Smooth muscle cell (in vitro differentiated cells): ENCODE measurements at regions not wholly inside any gene's neighbourhood (a gene's known extent, or its start where the extent isn't known, plus 50 kb on each side); places are given as distances from the start of the nearest gene placed in this dataset.

ENCODE experiments used
- DNase-seq: peaks from one replicate; lab custom pipeline; 2025; ENCODE audit not compliant: unreplicated experiment; lab: John Stamatoyannopoulos, UW
- H2AFZ ChIP-seq: fragments of 200-600 bp; sonication (generic); 2 replicates; pipeline ENCODE4 v1.6.0; 2016; ENCODE audit warnings: antibody characterized with exemption, low read depth, mild to moderate bottlenecking
- H3F3A ChIP-seq: fragments of 200-600 bp; sonication (generic); 2 replicates; pipeline ENCODE4 v1.6.0; 2017; ENCODE audit warnings: antibody characterized with exemption, low read depth
- H3K27ac ChIP-seq: fragments of 200-600 bp; sonication (generic); 2 replicates; pipeline ENCODE4 v1.5.1; 2016; ENCODE audit warnings: low read depth, mild to moderate bottlenecking
- H3K27me3 ChIP-seq: fragments of 200-600 bp; sonication (generic); 2 replicates; pipeline ENCODE4 v1.6.1; 2016; ENCODE audit warnings: low read depth, mild to moderate bottlenecking
- H3K36me3 ChIP-seq: fragments of 200-600 bp; sonication (generic); 2 replicates; pipeline ENCODE4 v1.5.1; 2016; ENCODE audit warnings: low read depth
- H3K4me1 ChIP-seq: fragments of 200-600 bp; sonication (generic); 2 replicates; pipeline ENCODE4 v1.5.1; 2016; ENCODE audit warnings: low read depth
- H3K4me2 ChIP-seq: fragments of 200-600 bp; sonication (generic); 2 replicates; pipeline ENCODE4 v1.6.0; 2016; ENCODE audit warnings: mild to moderate bottlenecking
- H3K4me3 ChIP-seq: fragments of 200-600 bp; sonication (generic); 2 replicates; pipeline ENCODE4 v1.5.1; 2016; ENCODE audit warnings: mild to moderate bottlenecking
- H3K79me2 ChIP-seq: fragments of 200-600 bp; sonication (generic); 2 replicates; pipeline ENCODE4 v1.6.0; 2016; ENCODE audit warnings: low read depth, mild to moderate bottlenecking
- H3K9ac ChIP-seq: fragments of 200-600 bp; sonication (generic); 2 replicates; pipeline ENCODE4 v1.6.0; 2016; ENCODE audit warnings: low read depth
- H3K9me3 ChIP-seq: fragments of 200-600 bp; sonication (generic); replicated peaks from 2 replicates; pipeline ENCODE4 v1.5.1; 2016; ENCODE audit warnings: low read depth
- H4K20me1 ChIP-seq: fragments of 200-600 bp; sonication (generic); 2 replicates; pipeline ENCODE4 v1.6.0; 2016; ENCODE audit warnings: low read depth
- WGBS: methylation state at CpG from one replicate; pipeline ENCODE4 v1.1.7; 2016; ENCODE audit warnings: low lambda C conversion rate; 5-methylcytosine and 5-hydroxymethylcytosine counted together
- TF ChIP-seq, protein P1 (sequence below): fragments of 200-600 bp; sonication (generic); IDR thresholded peaks from 2 replicates; pipeline ENCODE4 v1.5.1; 2017; ENCODE audit warnings: borderline replicate concordance, mild to moderate bottlenecking, antibody characterized with exemption; ENCODE audit not compliant: insufficient read depth, poor library complexity, severe bottlenecking

DNA sequence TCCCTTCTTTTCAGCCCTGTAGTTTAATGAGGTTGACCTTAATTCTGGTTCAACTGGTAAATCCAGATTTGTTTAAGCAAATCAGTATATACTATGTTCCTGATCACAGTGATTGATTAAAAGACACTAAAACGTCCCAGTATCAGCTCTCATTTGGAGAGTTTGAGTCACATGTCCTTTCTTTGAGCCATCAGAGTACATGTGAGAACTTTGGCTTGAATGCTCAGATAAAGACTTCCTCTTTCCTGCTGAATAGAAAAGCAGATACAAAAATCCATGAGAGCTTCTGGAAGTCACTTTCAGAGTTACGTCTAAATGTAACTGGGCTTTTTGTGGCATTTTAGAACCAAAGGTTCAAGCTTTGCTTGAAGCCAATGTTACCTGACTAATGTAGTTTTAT, 341.8 kb upstream of the SATB1 start:
- H3K27ac ChIP-seq, result no peak overlapping the region
- DNase-seq, result no peak
- 61% methylated on average over 2 of the region's 2 CpGs for WGBS
- H3K36me3 ChIP-seq, result no peaks in the 10 kb centered on the region
- H3K79me2 ChIP-seq, result no peaks in the 10 kb centered on the region
- no peak overlapping the region for H3K9ac ChIP-seq
- H4K20me1 ChIP-seq, result no peaks in the 10 kb centered on the region
- no peak overlapping the region for H3K4me2 ChIP-seq
- H3K27me3 ChIP-seq, result no peaks in the 10 kb centered on the region
- no peak overlapping the region for H3K4me3 ChIP-seq
- H3K4me1 ChIP-seq, result no peaks in the 10 kb centered on the region
- no peaks in the 10 kb centered on the region for H3F3A ChIP-seq
- H3K9me3 ChIP-seq, result no peaks in the 10 kb centered on the region
- H2AFZ ChIP-seq, result no peak overlapping the region
- TF ChIP-seq, protein P1, sequence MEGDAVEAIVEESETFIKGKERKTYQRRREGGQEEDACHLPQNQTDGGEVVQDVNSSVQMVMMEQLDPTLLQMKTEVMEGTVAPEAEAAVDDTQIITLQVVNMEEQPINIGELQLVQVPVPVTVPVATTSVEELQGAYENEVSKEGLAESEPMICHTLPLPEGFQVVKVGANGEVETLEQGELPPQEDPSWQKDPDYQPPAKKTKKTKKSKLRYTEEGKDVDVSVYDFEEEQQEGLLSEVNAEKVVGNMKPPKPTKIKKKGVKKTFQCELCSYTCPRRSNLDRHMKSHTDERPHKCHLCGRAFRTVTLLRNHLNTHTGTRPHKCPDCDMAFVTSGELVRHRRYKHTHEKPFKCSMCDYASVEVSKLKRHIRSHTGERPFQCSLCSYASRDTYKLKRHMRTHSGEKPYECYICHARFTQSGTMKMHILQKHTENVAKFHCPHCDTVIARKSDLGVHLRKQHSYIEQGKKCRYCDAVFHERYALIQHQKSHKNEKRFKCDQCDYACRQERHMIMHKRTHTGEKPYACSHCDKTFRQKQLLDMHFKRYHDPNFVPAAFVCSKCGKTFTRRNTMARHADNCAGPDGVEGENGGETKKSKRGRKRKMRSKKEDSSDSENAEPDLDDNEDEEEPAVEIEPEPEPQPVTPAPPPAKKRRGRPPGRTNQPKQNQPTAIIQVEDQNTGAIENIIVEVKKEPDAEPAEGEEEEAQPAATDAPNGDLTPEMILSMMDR, result no peak

DNA sequence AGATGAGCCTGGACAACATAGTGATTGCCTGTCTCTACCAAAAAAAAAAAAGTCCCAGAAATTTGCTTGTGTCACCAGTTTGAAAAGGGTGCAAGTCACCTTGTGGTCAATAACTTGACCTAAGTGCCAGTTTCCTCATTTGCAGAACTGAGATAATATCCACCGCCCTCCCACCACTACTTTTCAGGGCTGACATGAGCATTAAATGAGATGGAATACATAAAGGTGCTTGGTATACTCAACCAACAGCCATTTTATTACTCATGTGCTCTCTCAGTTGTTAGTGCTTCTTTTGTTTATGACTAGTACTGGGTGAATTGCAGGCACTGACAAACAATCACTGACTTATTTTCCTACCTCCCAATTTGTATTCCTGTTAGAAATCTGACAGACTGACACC, 340.5 kb upstream of the SATB1 start:
- H3K9ac ChIP-seq, result no peak overlapping the region
- no peak overlapping the region for H3K4me3 ChIP-seq
- H3K9me3 ChIP-seq, result no peaks in the 10 kb centered on the region
- H3K4me1 ChIP-seq, result no peaks in the 10 kb centered on the region
- H3K36me3 ChIP-seq, result no peaks in the 10 kb centered on the region
- no peak for DNase-seq
- no peak overlapping the region for H3K4me2 ChIP-seq
- TF ChIP-seq, protein P1, result no peak
- no peak overlapping the region for H2AFZ ChIP-seq
- no peaks in the 10 kb centered on the region for H3K27me3 ChIP-seq
- no peak overlapping the region for H3K27ac ChIP-seq
- H3K79me2 ChIP-seq, result no peaks in the 10 kb centered on the region
- H3F3A ChIP-seq, result no peaks in the 10 kb centered on the region
- 92% methylated on average over 1 of the region's 1 CpG for WGBS
- H4K20me1 ChIP-seq, result no peaks in the 10 kb centered on the region

DNA sequence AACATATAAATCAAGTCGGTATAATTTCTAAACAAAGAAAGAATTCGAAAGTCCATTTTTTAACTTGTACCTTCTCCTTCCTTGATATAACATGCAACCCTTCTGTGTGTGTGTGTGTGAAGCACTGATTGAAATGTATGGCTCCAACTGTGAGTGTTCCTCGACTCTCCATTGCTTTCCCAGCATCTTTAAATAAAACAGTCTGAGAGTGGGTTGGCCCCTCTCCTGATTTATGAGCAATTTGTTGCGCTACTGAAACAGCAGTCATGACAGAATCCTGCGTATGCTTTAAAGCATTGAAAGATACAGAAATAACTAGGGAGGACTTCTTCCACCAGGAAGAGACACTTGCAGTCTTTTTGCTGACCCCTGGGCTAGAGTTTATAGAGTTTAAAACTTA, 340.0 kb upstream of the SATB1 start:
- H3K79me2 ChIP-seq, result no peaks in the 10 kb centered on the region
- 88% methylated on average over 5 of the region's 5 CpGs for WGBS

DNA sequence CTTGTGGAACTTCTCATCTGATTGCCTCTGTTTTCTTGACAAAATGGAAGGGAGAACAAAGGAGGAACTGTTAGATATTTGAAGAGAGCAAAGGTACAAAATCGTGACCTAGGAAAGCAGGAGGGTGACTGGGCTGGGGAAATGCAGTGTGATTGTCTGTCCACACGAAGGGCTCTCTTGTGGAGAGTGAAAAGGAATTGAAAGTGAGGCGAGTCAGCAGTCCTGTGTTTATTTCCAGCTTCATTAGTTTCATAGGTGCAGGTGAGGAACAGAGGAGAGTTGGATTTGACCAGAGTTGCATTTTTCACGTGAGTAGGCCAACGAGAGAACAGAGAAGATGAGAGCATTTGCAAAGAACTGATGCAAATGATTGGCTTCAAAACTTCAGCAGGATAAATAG, 336.4 kb upstream of the SATB1 start:
- no peak overlapping the region for H2AFZ ChIP-seq
- no peaks in the 10 kb centered on the region for H3K27me3 ChIP-seq
- no peaks in the 10 kb centered on the region for H4K20me1 ChIP-seq
- no peaks in the 10 kb centered on the region for H3K36me3 ChIP-seq
- H3K27ac ChIP-seq, result no peak overlapping the region
- H3K9ac ChIP-seq, result no peak overlapping the region
- no peaks in the 10 kb centered on the region for H3K9me3 ChIP-seq
- DNase-seq, result no peak
- WGBS, result 82% methylated on average over 5 of the region's 5 CpGs
- H3F3A ChIP-seq, result no peaks in the 10 kb centered on the region
- H3K4me3 ChIP-seq, result no peak overlapping the region
- H3K4me2 ChIP-seq, result no peak overlapping the region
- TF ChIP-seq, protein P1, result no peak
- H3K4me1 ChIP-seq, result no peaks in the 10 kb centered on the region
- H3K79me2 ChIP-seq, result no peaks in the 10 kb centered on the region

More for the DNA sequence above, 340.0 kb upstream of the SATB1 start:
- H3F3A ChIP-seq, result no peaks in the 10 kb centered on the region
- no peaks in the 10 kb centered on the region for H3K27me3 ChIP-seq
- H3K4me1 ChIP-seq, result no peaks in the 10 kb centered on the region
- TF ChIP-seq, protein P1, result no peak
- no peak overlapping the region for H3K4me2 ChIP-seq
- H3K27ac ChIP-seq, result no peak overlapping the region
- H3K36me3 ChIP-seq, result no peaks in the 10 kb centered on the region
- no peak for DNase-seq
- H3K4me3 ChIP-seq, result no peak overlapping the region
- no peaks in the 10 kb centered on the region for H3K9me3 ChIP-seq
- H4K20me1 ChIP-seq, result no peaks in the 10 kb centered on the region
- no peak overlapping the region for H3K9ac ChIP-seq
- H2AFZ ChIP-seq, result no peak overlapping the region
